ENCODE measurements at regions not wholly inside any gene's neighbourhood (a gene's known extent, or its start where the extent isn't known, plus 50 kb on each side); places are given as distances from the start of the nearest gene placed in this dataset.

GRCh38 chr1:244974550-244974949 is 110.2 kb upstream of the HNRNPU start:
- H3K9ac ChIP-seq (ENCODE audit: low read length in 3 of 3), result no peak overlapping the region
- FAIRE-seq, result no peak
- DNase-seq, result peak in 3 of 5 donors; percentile 10 to 39 (median 18)
- H3K36me3 ChIP-seq (ENCODE audit: control insufficient read depth in 2 of 3, insufficient read depth in 3 of 3, low read length in 3 of 3), result no peaks in the 10 kb centered on the region
- no peak overlapping the region for H3K27ac ChIP-seq (ENCODE audit: low read depth in 2 of 2, low read length in 2 of 2)
- H3K27me3 ChIP-seq (ENCODE audit: control insufficient read depth, insufficient read depth, low read length), result no peaks in the 10 kb centered on the region
- intact Hi-C loops (cut with DNase I), result no loop called here
- H3K9me3 ChIP-seq (ENCODE audit: control insufficient read depth in 2 of 3, insufficient read depth in 1 of 3, low read length in 3 of 3), result no peaks in the 10 kb centered on the region
- no peak for TF ChIP-seq CTCF (IDR thresholded peaks at IDR 0.05; ENCODE audit: borderline replicate concordance, extremely low read depth, insufficient read depth)
- H3K4me1 ChIP-seq (ENCODE audit: control insufficient read depth in 2 of 3, insufficient read depth in 2 of 3, low read depth in 1 of 3, low read length in 3 of 3), result peaks cover 0 to 5% (median 0%) of the 10 kb centered on the region in 3 donors
- no peak overlapping the region for H3K4me3 ChIP-seq (ENCODE audit: low read length in 3 of 3)

- H3K27me3 ChIP-seq (ENCODE audit: control insufficient read depth, insufficient read depth, low read length), result no peaks in the 10 kb centered on the region
- no peak for DNase-seq
- no peak overlapping the region for H3K9ac ChIP-seq (ENCODE audit: low read length in 3 of 3)
- no peak overlapping the region for H3K27ac ChIP-seq (ENCODE audit: low read depth in 2 of 2, low read length in 2 of 2)
- H3K4me3 ChIP-seq (ENCODE audit: low read length in 3 of 3), result no peak overlapping the region
- FAIRE-seq, result no peak
- intact Hi-C loops (cut with DNase I), result no loop called here
- peaks cover 0 to 5% (median 0%) of the 10 kb centered on the region in 3 donors for H3K4me1 ChIP-seq (ENCODE audit: control insufficient read depth in 2 of 3, insufficient read depth in 2 of 3, low read depth in 1 of 3, low read length in 3 of 3)
- no peaks in the 10 kb centered on the region for H3K36me3 ChIP-seq (ENCODE audit: control insufficient read depth in 2 of 3, insufficient read depth in 3 of 3, low read length in 3 of 3)
- no peak for TF ChIP-seq CTCF (IDR thresholded peaks at IDR 0.05; ENCODE audit: borderline replicate concordance, extremely low read depth, insufficient read depth)
- H3K9me3 ChIP-seq (ENCODE audit: control insufficient read depth in 2 of 3, insufficient read depth in 1 of 3, low read length in 3 of 3), result no peaks in the 10 kb centered on the region
These were observed 109.8 kb upstream of the HNRNPU start for GRCh38 chr1:244974106-244974505.

- intact Hi-C loops (cut with DNase I), result no loop called here
- DNase-seq (no peak), FAIRE-seq (peak; percentile 53)
- TF ChIP-seq CTCF (IDR thresholded peaks at IDR 0.05; ENCODE audit: borderline replicate concordance, extremely low read depth, insufficient read depth), result no peak
- Histone ChIP-seq H3K9me3 (ENCODE audit: control insufficient read depth in 2 of 3, insufficient read depth in 1 of 3, low read length in 3 of 3) (no peaks in the 10 kb centered on the region), H3K9ac (ENCODE audit: low read length in 3 of 3) (peak overlapping the region; percentile 92 to 94 (median 93)), H3K27me3 (ENCODE audit: control insufficient read depth, insufficient read depth, low read length) (no peaks in the 10 kb centered on the region), H3K27ac (ENCODE audit: low read depth in 2 of 2, low read length in 2 of 2) (peak overlapping the region; percentile 98 to 100), H3K36me3 (ENCODE audit: control insufficient read depth in 2 of 3, insufficient read depth in 3 of 3, low read length in 3 of 3) (no peaks in the 10 kb centered on the region), H3K4me1 (ENCODE audit: control insufficient read depth in 2 of 3, insufficient read depth in 2 of 3, low read depth in 1 of 3, low read length in 3 of 3) (peaks cover 3 to 11% (median 3%) of the 10 kb centered on the region in 3 donors), H3K4me3 (ENCODE audit: low read length in 3 of 3) (peak overlapping the region; percentile 80 to 91 (median 87))
These were observed 107.3 kb upstream of the HNRNPU start for GRCh38 chr1:244971552-244972216.

All from kidney (tissue), 13 donors.